Mammary epithelial cell (primary cell): ENCODE measurements at regions not wholly inside any gene's neighbourhood (a gene's known extent, or its start where the extent isn't known, plus 50 kb on each side); places are given as distances from the start of the nearest gene placed in this dataset.

ENCODE experiments used
- EZH2 ChIP-seq: IDR thresholded peaks from 2 replicates; pipeline ENCODE4 v1.6.1; 2012; ENCODE audit warnings: low read length, inconsistent platforms, borderline replicate concordance
- TF ChIP-seq, protein P1 (sequence below), 2 donors: IDR thresholded peaks in 1 of 2; conservative IDR thresholded peaks in 1 of 2; 2 replicates each; pipeline ENCODE4 v1.5.1; 2011 to 2012; ENCODE audit warnings: inconsistent platforms in 2 of 2, low read length in 2 of 2, mild to moderate bottlenecking in 2 of 2, control low read depth in 1 of 2, low read depth in 1 of 2; ENCODE audit not compliant: insufficient read depth in 1 of 2; ENCODE audit errors: extremely low read depth in 1 of 2

GRCh38 chr1:81717230-81717629, 83.5 kb upstream of the ADGRL2 start:
- TF ChIP-seq, protein P1, sequence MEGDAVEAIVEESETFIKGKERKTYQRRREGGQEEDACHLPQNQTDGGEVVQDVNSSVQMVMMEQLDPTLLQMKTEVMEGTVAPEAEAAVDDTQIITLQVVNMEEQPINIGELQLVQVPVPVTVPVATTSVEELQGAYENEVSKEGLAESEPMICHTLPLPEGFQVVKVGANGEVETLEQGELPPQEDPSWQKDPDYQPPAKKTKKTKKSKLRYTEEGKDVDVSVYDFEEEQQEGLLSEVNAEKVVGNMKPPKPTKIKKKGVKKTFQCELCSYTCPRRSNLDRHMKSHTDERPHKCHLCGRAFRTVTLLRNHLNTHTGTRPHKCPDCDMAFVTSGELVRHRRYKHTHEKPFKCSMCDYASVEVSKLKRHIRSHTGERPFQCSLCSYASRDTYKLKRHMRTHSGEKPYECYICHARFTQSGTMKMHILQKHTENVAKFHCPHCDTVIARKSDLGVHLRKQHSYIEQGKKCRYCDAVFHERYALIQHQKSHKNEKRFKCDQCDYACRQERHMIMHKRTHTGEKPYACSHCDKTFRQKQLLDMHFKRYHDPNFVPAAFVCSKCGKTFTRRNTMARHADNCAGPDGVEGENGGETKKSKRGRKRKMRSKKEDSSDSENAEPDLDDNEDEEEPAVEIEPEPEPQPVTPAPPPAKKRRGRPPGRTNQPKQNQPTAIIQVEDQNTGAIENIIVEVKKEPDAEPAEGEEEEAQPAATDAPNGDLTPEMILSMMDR (conservative IDR thresholded peaks at IDR 0.05 in 1 of 2, IDR thresholded peaks at IDR 0.05 in 1 of 2; ENCODE audit: extremely low read depth in 1 of 2, insufficient read depth in 1 of 2, low read depth in 1 of 2, low read length in 2 of 2), result no peak
- TF ChIP-seq EZH2, result no peak
